NT2/D1 (cell line): ENCODE measurements at regions not wholly inside any gene's neighbourhood (a gene's known extent, or its start where the extent isn't known, plus 50 kb on each side); places are given as distances from the start of the nearest gene placed in this dataset.

Experiments
- SUZ12 ChIP-seq: IDR thresholded peaks from 2 replicates; pipeline ENCODE4 v1.6.1; 2011; ENCODE audit not compliant: insufficient read length, insufficient read depth; ENCODE audit errors: extremely low read depth
- YY1 ChIP-seq: IDR thresholded peaks from 2 replicates; pipeline ENCODE4 v1.6.1; 2011; ENCODE audit not compliant: insufficient read length, insufficient read depth
- ZNF274 ChIP-seq: IDR thresholded peaks from 2 replicates; pipeline ENCODE4 v1.6.1; 2011; ENCODE audit warnings: mild to moderate bottlenecking, low read depth, low read length

DNA sequence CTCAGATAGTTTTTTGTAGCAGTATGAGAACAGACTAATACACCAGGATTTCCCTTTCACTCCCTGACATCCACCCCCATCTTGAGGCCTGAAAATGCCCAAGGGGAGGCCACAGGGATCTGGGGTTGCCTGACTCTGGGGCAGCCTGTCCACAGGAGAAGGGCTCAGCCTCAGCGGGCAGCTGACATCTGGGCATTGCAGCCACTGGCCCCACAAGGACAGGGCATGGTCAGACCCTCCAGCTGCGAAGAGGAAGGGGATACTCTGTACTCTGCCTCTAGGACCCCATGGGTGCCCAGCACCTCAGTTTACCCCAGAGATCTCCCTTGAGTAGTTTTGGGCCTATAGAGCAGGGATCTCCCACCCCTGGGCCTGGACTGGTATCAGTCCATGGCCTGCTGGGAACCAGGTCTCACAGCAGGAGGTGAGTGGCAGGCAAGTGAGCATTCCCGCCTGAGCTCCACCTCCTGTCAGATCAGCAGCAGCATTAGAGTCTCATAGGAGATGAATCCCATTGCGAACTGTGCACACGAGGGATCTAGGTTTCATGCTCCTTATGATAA lies 138.9 kb downstream of the HMX1 start:
- TF ChIP-seq ZNF274, result no peak
- no peak for TF ChIP-seq YY1
- no peak for TF ChIP-seq SUZ12
